Endodermal cell (in vitro differentiated cells): ENCODE measurements at regions not wholly inside any gene's neighbourhood (a gene's known extent, or its start where the extent isn't known, plus 50 kb on each side); places are given as distances from the start of the nearest gene placed in this dataset.

Source experiments
- DNase-seq: peaks from one replicate; pipeline ENCODE4 v3.0.0-alpha.2; 2017
- H3K27ac ChIP-seq: 2 replicates; pipeline ENCODE4 v1.5.1; 2013; ENCODE audit warnings: mild to moderate bottlenecking, low read depth, low read length, moderate library complexity
- H3K27me3 ChIP-seq: 2 replicates; pipeline ENCODE4 v1.6.1; 2013; ENCODE audit warnings: mild to moderate bottlenecking, low read length, moderate library complexity; ENCODE audit not compliant: insufficient read depth, control insufficient read depth, poor library complexity, severe bottlenecking
- H3K36me3 ChIP-seq: 2 replicates; pipeline ENCODE4 v1.7.0; 2013; ENCODE audit warnings: mild to moderate bottlenecking, low read length, moderate library complexity; ENCODE audit not compliant: control insufficient read depth, insufficient read depth
- H3K4me1 ChIP-seq: one replicate; pipeline ENCODE4 v1.7.0; 2013; ENCODE audit warnings: low read length; ENCODE audit not compliant: control insufficient read depth, insufficient read depth
- H3K4me3 ChIP-seq: 2 replicates; pipeline ENCODE4 v1.5.1; 2013; ENCODE audit warnings: mild to moderate bottlenecking, low read length, moderate library complexity
- H3K9ac ChIP-seq: 2 replicates; pipeline ENCODE4 v1.6.1; 2013; ENCODE audit warnings: mild to moderate bottlenecking, low read length, moderate library complexity; ENCODE audit not compliant: poor library complexity, severe bottlenecking; ENCODE audit errors: extremely low read depth
- H3K9me3 ChIP-seq: 2 replicates; pipeline ENCODE4 v1.6.1; 2013; ENCODE audit warnings: mild to moderate bottlenecking, low read length, moderate library complexity; ENCODE audit not compliant: control insufficient read depth
- H3K27ac Mint-ChIP-seq: 2 replicates; pipeline ENCODE4 v1.8.0; 2020; ENCODE audit warnings: mixed read lengths
- H3K27me3 Mint-ChIP-seq: 2 replicates; pipeline ENCODE4 v1.8.0; 2021; ENCODE audit warnings: mild to moderate bottlenecking, mixed read lengths; ENCODE audit not compliant: insufficient read depth
- H3K36me3 Mint-ChIP-seq: 2 replicates; pipeline ENCODE4 v1.8.0; 2020; ENCODE audit warnings: low read depth, mixed read lengths
- H3K4me1 Mint-ChIP-seq: 2 replicates; pipeline ENCODE4 v1.8.0; 2020; ENCODE audit warnings: mixed read lengths
- H3K4me3 Mint-ChIP-seq: 2 replicates; pipeline ENCODE4 v1.8.0; 2020; ENCODE audit warnings: mild to moderate bottlenecking, moderate library complexity, mixed read lengths
- H3K9me3 Mint-ChIP-seq: 2 replicates; pipeline ENCODE4 v1.8.0; 2020; ENCODE audit warnings: mild to moderate bottlenecking, mixed read lengths
- WGBS, 2 experiments: methylation state at CpG; one replicate each; pipeline versions ENCODE4 v1.1.5 to v1.1.7; 2013; ENCODE audit warnings: missing lambda C conversion rate in 2 of 2, mixed read lengths in 1 of 2; ENCODE audit not compliant: insufficient coverage in 1 of 2, insufficient read length in 1 of 2; 5-methylcytosine and 5-hydroxymethylcytosine counted together
- TF ChIP-seq, protein P1 (sequence below): fragments of 200-600 bp; sonication (generic); conservative IDR thresholded peaks from 2 replicates; pipeline ENCODE4 v1.5.0; 2021; ENCODE audit warnings: antibody characterized with exemption, mild to moderate bottlenecking

DNA sequence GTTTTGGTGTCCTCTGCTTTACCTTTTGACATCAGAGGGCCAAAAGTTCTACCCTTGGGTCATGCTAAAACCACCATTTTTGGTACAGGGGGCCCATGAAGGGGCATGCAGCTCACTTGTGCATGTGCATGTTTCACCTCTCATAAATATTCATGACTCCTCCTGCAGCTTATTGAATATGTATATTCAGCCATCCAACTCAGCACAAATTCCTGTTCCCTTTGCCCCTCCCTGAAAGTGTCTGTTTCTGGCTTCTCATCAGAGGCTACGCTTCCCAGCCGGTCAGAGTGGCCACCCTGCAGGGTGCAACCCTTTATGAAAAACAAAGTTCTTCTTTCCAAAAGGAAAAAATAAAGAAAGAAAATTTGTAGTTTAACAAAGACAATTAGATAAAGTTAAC, 82.3 kb upstream of the UQCRFS1 start:
- Mint-ChIP-seq H3K4me3 (no peak overlapping the region), H3K4me1 (no peaks in the 10 kb centered on the region), H3K27me3 (peaks cover 4% of the 10 kb centered on the region), H3K36me3 (no peaks in the 10 kb centered on the region), H3K27ac (no peak overlapping the region), H3K9me3 (no peaks in the 10 kb centered on the region)
- Histone ChIP-seq H3K4me3 (no peak overlapping the region), H3K36me3 (no peaks in the 10 kb centered on the region), H3K27me3 (no peaks in the 10 kb centered on the region), H3K4me1 (no peaks in the 10 kb centered on the region), H3K9me3 (no peaks in the 10 kb centered on the region), H3K27ac (no peak overlapping the region), H3K9ac (no peak overlapping the region)
- TF ChIP-seq, protein P1, sequence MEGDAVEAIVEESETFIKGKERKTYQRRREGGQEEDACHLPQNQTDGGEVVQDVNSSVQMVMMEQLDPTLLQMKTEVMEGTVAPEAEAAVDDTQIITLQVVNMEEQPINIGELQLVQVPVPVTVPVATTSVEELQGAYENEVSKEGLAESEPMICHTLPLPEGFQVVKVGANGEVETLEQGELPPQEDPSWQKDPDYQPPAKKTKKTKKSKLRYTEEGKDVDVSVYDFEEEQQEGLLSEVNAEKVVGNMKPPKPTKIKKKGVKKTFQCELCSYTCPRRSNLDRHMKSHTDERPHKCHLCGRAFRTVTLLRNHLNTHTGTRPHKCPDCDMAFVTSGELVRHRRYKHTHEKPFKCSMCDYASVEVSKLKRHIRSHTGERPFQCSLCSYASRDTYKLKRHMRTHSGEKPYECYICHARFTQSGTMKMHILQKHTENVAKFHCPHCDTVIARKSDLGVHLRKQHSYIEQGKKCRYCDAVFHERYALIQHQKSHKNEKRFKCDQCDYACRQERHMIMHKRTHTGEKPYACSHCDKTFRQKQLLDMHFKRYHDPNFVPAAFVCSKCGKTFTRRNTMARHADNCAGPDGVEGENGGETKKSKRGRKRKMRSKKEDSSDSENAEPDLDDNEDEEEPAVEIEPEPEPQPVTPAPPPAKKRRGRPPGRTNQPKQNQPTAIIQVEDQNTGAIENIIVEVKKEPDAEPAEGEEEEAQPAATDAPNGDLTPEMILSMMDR, result no peak
- DNase-seq, result no peak
- 48% methylated on average over 2 of the region's 2 CpGs; no CpG with 5 or more reads in 1 of the 2 experiments for WGBS, 2 experiments

DNA sequence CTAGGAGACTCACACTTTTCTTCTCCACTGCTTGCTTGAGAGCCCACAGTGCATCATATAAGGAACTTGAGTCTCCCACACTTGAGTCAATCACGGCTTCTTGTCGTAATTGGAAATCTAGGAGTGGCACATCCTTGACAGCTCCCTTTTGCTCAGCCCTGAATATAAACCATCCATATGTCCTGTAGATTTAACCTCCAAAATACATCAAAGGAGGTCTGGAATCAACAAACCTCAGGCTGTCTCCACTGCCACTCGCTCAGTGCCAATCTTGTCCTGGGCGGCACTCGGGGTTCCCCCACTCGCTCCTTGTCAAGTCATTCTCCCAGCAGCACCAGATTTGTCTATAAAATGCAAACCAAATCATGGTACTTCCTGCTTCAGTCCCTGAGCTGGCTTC, 84.4 kb upstream of the UQCRFS1 start:
- Histone ChIP-seq H3K27me3 (no peaks in the 10 kb centered on the region), H3K4me1 (no peaks in the 10 kb centered on the region), H3K9me3 (no peaks in the 10 kb centered on the region), H3K27ac (no peak overlapping the region), H3K36me3 (no peaks in the 10 kb centered on the region), H3K4me3 (no peak overlapping the region), H3K9ac (no peak overlapping the region)
- Mint-ChIP-seq H3K4me3 (no peak overlapping the region), H3K27me3 (peaks cover 4% of the 10 kb centered on the region), H3K36me3 (no peaks in the 10 kb centered on the region), H3K27ac (no peak overlapping the region), H3K9me3 (no peaks in the 10 kb centered on the region), H3K4me1 (no peaks in the 10 kb centered on the region)
- DNase-seq, result no peak
- WGBS, 2 experiments, result 83 to 88% methylated on average over 6 of the region's 6 CpGs
- TF ChIP-seq, protein P1, result no peak

DNA sequence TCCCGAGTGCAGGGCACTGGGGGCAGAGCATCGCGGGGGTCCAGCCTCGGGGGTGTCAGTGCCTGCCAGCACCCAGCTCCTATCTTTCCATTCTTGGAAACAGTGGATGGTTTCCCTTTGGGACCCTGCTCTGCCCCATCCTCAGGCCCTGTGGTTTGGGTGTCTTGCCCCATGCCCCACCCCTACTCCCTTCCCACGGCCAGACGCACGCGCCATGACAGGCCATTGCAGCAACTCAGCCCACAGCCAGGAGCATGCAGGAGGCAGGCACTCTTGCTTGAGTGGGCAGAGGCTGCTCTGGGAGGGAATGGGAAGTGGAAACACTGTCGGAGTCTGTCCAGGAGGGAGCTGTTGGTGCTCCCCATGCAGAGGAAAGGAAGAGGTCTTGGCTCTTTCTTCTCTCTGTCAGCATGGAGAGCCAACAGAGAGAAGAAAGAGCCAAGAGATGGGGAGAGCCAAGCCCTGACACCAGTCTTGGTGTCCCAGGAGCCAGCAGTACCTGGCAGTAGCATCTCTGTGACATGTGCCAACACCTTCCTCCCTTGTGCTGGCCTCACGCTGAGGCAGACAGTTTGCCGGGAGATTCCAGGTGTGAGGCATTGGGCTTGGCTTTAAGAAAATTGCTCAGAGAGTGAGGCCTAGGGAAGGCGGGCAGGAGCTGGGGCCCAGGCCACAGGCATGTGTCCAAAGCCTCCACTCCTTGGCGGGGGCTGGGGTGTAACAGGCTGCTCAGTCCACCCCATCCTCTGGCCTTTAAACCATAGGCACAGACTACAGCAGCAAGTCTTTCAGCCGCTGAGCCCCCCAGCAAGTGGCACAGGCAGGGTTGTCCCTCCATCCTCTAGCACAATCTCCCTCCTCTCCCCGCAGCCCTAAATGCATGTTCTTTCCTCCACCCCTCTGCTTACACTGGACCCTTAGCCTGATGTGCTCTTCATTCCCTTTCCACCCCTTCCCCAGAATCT, 86.7 kb upstream of the UQCRFS1 start:
- Mint-ChIP-seq H3K27ac (no peak overlapping the region), H3K9me3 (no peaks in the 10 kb centered on the region)
- H3K36me3 ChIP-seq, result no peaks in the 10 kb centered on the region

More for the DNA sequence above, 86.7 kb upstream of the UQCRFS1 start:
- no peak overlapping the region for H3K9ac ChIP-seq
- Mint-ChIP-seq H3K27me3 (peaks cover 10% of the 10 kb centered on the region), H3K4me1 (no peaks in the 10 kb centered on the region), H3K36me3 (no peaks in the 10 kb centered on the region), H3K4me3 (no peak overlapping the region)
- H3K27me3 ChIP-seq, result no peaks in the 10 kb centered on the region
- no peak for DNase-seq
- TF ChIP-seq, protein P1, result no peak
- no peaks in the 10 kb centered on the region for H3K9me3 ChIP-seq
- 93 to 97% methylated on average over 9 to 15 of the region's 15 CpGs for WGBS, 2 experiments
- H3K4me1 ChIP-seq, result no peaks in the 10 kb centered on the region
- no peak overlapping the region for H3K27ac ChIP-seq
- no peak overlapping the region for H3K4me3 ChIP-seq
